Epithelial cell of proximal tubule (primary cell): ENCODE measurements at regions not wholly inside any gene's neighbourhood (a gene's known extent, or its start where the extent isn't known, plus 50 kb on each side); places are given as distances from the start of the nearest gene placed in this dataset.
"Not testable (repeated sequence)": the region's sequence is repeated elsewhere in the genome, so short reads cannot be mapped to it uniquely, and the experiment has no call there.

Experiments
- DNase-seq: peaks from one replicate; pipeline ENCODE4 v3.0.0-alpha.2; 2011; ENCODE audit warnings: low read depth
- H3K4me3 ChIP-seq: 2 replicates; pipeline ENCODE4 v1.5.1; 2011; ENCODE audit warnings: low read depth, mild to moderate bottlenecking, low read length
- CTCF ChIP-seq: conservative IDR thresholded peaks from 2 replicates; pipeline ENCODE4 v1.5.1; 2012; ENCODE audit warnings: low read depth, mild to moderate bottlenecking, low read length

GRCh38 chr1:4221107-4221506 lies 321.0 kb upstream of the C1orf174 start:
- H3K4me3 ChIP-seq: no peak overlapping the region
- no peak for DNase-seq
- no peak for TF ChIP-seq CTCF

GRCh38 chr1:4224684-4225467 lies 324.8 kb upstream of the C1orf174 start:
- DNase-seq: no peak
- no peak for TF ChIP-seq CTCF
- no peak overlapping the region for H3K4me3 ChIP-seq

GRCh38 chr1:4227986-4228385 lies 327.9 kb upstream of the C1orf174 start:
- no peak overlapping the region for H3K4me3 ChIP-seq
- TF ChIP-seq CTCF: no peak
- no peak for DNase-seq

GRCh38 chr1:4253935-4254334 lies 353.9 kb upstream of the C1orf174 start:
- DNase-seq: no peak
- no peak overlapping the region for H3K4me3 ChIP-seq
- no peak for TF ChIP-seq CTCF

GRCh38 chr1:4256351-4256750 lies 356.3 kb upstream of the C1orf174 start:
- H3K4me3 ChIP-seq: no peak overlapping the region
- no peak for TF ChIP-seq CTCF
- no peak for DNase-seq

- DNase-seq, H3K4me3 ChIP-seq: not testable (repeated sequence)
Observed at GRCh38 chr1:4258146-4258777, 358.2 kb upstream of the C1orf174 start.

GRCh38 chr1:4261327-4261726 lies 361.3 kb upstream of the C1orf174 start:
- TF ChIP-seq CTCF: no peak
- no peak overlapping the region for H3K4me3 ChIP-seq
- no peak for DNase-seq
